ENCODE measurements at regions not wholly inside any gene's neighbourhood (a gene's known extent, or its start where the extent isn't known, plus 50 kb on each side); places are given as distances from the start of the nearest gene placed in this dataset.
A peak's percentile ranks its signal among the peaks of the same experiment; 100 is the strongest.

DNA sequence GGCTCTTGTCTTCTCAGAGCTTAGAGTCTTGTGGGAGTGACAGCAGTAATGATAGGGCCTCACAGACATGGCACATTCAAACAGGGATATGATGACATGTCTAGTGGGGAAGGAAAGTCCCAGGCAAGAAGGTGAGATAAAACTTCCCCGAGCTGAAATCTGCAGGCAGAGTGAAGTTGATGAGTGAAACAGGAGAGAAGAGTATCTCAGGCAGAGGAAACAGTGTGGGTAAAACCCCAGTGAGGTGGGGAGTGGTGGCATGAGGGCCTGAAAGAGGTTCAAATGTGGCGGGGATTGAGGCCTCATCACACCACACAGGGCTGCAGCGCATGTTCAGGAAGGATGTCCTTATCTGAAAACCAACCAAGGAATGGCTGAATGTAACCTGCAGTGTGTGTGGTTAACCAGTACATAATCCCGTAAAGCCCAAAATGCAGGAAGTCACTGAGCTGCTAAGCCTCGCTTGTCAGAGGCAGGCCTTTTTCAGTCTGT is 153.8 kb upstream of the E2F8 start:
- DNase-seq, result peak; percentile 57

DNA sequence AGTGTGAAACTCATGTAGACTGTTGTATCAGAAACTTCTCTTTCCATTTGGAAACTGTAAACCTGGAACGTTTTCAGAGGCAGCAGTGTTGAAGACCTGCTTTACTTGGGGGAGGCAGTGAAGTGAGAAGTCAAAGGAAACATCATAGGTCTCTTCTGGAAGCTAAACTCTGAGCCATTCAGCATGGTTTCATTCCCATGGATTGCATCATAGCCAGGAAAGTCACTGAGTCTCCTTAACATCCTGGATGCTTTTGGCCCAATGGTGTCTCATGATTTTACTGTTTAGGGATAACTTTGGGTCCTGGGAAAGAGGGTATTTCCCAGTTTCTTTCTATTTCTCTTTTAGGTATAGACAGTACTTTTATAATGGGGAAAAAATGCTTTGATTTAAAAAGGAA is 153.2 kb upstream of the E2F8 start:
- DNase-seq, result no peak

DNA sequence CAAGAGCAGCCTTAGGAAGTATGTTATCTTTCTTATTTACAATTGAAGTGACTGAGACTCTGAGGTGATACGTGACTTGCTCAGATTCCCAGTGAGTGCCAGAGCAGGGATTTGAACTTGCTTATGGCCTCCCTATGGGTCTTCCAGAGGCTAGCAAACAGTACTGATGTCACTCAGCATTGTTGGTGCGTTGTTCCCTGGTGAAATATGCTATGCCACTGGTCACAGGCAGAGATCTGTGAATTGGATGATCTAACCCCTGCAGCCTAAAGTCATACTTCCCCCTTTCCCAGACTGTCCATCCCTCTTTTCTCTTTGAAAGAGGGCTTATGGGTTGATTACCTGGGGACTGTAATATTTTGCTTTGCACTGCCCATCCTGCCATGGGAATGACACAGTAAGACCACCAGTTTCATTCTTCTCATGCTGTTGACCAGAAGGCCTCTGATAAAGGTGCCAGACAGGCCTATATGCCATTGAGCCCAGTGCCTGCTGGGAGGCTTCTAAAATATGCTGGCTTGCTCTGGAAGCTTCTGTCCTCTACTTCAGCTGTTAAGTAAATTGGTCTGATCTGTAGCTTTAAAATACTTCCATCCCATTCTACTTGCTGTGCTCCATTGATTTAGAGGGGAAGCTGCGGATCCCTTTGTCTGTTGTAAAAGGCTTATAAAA is 152.2 kb upstream of the E2F8 start:
- no peak for DNase-seq

GRCh38 chr11:19392321-19392720 is 151.6 kb upstream of the E2F8 start:
- no peak for DNase-seq

DNA sequence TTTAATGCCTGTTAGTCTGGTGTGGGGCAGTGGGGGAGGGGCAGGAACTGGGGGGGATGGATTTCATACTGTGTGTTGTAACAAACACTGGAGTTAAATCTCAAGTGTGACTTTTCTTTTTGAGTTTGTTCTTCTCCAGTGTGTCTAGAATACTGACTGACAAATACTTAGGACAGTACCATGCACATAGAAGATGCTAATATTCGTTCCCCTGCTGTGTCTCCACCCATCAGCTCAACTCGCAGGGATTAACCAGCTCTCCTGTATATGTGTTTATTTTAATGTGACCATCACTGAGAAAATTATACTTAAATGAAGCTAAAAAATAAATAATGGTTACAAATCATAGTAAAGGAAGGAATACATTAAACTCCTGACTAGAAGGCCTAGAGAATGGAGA is 150.9 kb upstream of the E2F8 start:
- no peak for DNase-seq

GRCh38 chr11:19391026-19391425 is 150.3 kb upstream of the E2F8 start:
- DNase-seq, result no peak

DNA sequence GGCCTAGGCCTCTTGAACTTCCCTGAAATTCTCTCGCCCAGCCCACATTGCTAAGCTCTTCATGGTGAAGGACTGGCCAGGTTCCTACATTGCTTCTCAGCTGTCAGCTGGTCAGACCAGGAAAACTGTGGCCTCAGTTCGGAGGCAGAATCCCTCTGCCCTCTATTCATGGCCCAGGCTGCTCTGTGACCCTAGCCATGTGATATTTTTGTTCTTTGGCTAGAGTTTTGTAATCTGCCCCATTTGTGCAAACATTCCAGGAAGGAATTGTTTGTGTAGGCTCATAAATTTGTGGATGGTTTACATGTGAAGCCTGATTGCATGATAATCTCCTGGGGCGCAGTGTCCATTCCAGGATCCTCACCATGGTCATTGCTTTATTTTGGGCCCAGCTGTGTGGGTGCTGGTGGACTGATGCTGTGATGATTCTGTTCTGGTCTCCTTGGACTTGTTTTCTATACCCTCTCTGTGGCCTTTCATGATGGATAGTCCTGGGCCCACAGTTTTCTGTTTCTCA is 149.1 kb upstream of the E2F8 start:
- no peak for DNase-seq

DNA sequence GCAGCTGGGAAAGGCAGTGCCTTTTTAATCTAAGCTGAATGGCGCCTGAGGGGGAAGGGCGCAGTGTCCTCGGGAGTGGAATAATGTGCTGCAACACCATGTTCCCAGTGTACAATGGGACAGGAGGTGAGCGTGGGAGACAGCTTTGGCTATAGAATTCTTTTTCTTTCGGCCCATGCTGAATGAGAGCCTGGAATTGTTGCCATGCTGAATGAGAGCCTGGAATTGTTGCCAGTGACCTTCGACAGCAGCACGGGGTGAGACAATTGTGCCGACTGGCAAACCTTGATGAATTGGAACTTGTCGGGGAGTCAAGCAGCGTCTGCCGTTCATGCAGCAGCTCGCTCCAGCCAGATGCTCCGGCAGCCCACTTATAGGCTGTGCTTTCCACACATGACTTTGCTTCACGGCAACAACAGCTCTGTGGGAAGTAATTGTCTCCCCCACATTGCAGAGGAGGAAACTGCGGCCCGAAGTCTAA is 141.4 kb upstream of the E2F8 start:
- DNase-seq, result no peak

GRCh38 chr11:19380375-19380774 is 139.6 kb upstream of the E2F8 start:
- DNase-seq, result no peak

DNA sequence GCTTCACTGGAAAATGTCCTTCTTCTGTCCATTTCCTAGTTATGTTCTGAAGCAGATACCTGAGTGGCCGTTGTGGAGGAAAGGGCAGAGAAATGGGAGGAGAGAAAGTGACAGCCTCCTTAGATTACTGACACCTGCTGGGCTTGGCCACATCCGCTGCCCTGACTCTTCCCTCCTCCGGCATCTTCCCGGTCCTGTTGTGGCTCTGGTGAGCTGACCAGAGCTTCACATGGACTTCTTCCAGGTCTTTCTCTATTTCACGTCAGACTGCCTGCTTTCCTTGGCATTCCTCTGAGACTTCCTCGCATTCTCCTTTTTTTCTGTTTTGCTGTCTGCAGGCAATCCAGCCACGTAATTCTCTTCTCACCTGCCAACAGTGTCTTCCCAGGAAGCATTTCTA is 138.7 kb upstream of the E2F8 start:
- no peak for DNase-seq

GRCh38 chr11:19378814-19379213 is 138.1 kb upstream of the E2F8 start:
- DNase-seq, result no peak

DNA sequence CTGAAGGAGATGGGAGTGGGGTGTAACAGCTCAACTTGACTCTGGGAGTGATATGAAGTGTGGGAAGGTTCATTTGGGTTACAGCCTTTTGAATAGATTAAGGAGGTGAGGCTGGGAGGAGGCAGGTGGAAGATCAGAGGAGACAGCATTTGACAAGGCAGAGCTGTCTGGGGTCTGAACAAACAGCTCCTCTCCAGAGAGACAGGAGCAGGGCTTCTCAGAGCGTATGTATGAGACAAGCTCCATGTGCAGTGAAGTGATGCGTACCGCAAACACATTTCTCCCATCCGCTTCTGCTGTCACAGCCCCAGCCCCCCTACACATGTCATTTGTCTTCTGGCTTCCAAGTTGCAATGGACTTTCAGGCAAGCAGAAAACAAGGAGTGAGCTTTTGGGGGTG is 137.1 kb upstream of the E2F8 start:
- no peak for DNase-seq

- no peak for DNase-seq
Observed at GRCh38 chr11:19375440-19375839, 134.7 kb upstream of the E2F8 start.

- no peak for DNase-seq
Observed at GRCh38 chr11:19374151-19374569, 133.4 kb upstream of the E2F8 start.

- DNase-seq, result no peak
Observed at GRCh38 chr11:19372381-19372780, 131.6 kb upstream of the E2F8 start.

DNA sequence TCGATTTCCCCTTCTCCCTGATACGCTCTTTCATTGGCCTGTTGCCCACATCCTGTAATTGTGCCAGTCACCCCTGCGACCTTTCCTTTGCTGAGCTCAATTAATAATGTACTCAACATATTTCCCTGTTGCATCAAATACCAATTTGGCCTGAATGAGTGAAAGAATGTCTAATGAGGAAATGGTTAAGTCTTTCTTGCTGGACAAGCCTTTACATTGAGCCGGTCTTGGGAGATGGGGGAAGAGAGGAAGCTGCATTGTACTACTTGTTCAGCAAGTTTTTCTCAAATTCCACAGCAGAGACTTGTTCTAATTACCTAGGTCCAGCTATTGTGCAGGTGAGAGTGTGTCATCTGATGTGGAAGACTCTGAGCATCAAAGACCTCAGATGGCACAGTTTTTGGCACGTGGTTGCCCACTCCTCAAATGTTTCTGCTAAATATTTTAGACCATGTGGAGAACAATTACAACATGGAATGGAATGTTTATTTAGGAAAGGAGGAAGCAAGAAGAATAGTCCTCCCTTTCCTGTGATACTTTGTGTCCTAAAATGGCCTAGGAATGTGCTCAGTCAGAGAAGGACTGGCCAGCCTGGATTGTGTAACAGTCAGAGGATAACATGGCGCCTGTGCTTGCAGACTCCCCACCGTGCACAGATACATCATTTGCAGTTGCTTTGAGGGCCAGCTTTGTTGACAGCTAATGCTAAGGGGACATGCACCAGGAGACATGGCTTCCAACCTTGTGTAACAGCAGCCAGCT is 129.5 kb upstream of the E2F8 start:
- no peak for DNase-seq

DNA sequence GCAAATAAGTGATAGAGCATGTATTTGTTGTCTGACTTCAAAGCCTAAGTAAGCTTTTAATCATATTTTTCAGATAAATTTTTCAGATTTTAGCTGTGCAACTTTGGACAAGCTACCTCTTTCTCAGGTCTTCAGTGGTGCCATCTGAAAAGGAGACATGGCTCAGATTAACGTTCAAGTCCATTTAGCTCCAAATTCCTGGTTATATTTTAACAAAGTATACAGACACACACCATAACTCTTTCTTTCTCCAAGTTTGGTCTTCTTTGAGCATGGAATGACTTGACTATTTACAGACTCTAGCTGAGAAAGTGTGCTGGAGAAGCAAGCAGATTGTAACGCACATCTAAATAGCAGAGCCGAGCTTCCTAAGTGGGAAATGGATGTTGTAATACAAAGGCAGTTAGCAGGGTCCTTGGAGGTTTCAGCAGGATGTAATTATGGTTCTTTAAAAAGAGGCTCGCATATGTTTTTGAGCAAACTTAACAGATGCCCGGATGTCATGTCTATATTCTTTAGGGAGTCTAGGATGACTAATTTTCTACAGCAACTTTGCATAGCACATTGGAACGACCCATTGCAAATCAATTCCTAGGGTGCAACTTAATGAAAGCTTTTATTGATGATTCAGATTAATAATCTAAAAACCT is 128.1 kb upstream of the E2F8 start:
- no peak for DNase-seq

DNA sequence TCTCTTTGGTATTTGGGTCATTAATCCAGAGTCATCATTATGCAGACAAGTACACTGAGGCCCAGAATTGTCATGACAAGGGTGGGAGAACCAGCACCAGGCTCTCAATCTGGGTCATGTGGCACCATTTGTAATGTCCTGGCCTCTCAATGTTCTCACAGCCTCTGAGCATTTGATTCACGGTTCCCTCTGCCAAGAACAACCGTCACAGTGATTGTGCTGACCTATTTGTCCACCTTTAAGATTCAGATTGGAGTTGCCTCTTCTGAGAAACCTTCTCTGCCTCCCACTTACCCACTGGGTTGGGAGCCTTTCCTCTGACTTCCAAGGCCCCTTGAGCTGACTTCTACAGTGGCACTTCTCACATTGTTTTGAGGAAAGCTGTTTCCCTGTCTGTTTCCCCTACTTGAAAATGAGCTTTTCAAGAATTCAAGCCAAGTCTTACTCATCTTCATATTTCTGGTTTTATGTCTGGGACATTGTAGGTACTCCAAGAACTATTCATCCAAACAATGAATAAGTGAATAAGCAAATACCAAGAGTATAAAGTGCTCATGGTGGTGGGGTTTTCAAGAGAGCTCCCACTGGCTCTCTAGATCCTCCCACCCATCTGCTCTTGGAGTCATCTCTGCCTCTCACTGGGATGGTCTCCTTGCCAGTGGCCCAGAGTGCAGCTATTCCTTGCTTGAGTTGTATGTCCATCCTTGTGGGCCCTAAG is 126.4 kb upstream of the E2F8 start:
- DNase-seq, result no peak

DNA sequence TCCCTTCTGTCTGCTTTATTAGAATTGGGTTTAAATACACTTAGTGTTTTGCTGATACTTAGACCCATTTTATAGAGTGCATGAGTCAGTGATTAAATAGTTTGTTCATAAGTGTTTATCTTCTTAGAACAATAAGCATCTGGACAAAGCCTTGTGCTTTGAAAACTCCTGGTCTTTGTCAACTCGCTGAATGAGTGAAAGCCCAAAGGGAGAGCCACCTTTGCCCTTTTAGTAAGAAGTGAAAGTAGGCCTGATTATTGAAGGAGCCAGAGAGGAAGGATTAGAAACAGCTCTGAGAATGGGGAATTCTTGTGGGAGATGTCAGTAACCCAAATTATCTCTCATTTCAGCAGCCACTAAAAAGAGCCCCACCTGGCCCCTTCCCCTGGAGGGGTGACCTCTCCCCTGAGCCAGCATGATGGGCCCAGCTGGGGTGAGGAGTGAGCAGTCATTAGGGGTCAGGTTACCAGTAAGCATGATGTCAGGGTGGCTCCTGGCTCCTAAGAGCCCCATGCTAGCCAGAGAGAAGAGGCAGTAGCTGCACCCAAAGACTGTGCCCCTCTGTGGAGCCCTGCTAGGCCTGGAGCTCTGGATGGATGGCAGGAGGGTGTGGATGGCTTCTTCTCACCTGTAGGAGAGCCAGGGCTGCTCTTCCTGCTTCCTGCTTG is 125.1 kb upstream of the E2F8 start:
- no peak for DNase-seq

GRCh38 chr11:19359221-19360000 is 118.7 kb upstream of the E2F8 start:
- no peak for DNase-seq

- DNase-seq, result no peak
Observed at GRCh38 chr11:19357943-19358342, 117.2 kb upstream of the E2F8 start.

DNA sequence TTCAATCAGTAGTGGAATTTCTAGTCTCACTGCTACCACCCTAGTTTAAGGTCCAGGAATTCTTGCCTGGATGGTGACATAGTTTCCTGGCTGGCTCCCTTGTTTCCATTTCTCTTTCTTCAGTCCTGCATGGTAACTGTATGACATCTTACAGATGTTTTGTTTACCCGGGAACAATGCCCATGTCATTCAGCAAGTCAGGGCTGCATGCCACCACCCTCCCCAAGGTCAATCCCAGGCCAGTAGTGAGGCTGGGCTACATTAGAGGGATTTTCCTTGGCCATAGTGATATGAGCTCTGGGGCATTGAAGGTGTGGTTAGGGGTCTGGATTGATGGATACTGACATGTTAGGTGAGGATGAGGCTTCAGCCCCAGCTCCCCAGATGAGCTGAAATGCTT is 114.9 kb upstream of the E2F8 start:
- DNase-seq, result no peak

All from activated CD4-positive, alpha-beta T cell treated with anti-CD3 and anti-CD28 coated beads, Interleukin-2, Interleukin-6, amounts not matched to agents 100 ng/mL and 50 ng/mL, durations not matched to agents 16 hours and 8 hours (primary cell).